Upper lobe of left lung (tissue), 4 donors: ENCODE measurements at regions not wholly inside any gene's neighbourhood (a gene's known extent, or its start where the extent isn't known, plus 50 kb on each side); places are given as distances from the start of the nearest gene placed in this dataset.

Experiments
- EP300 ChIP-seq, 4 donors: sonication (generic); formaldehyde crosslinking; IDR thresholded peaks; one replicate each; pipeline ENCODE4 v1.5.1; 2017; ENCODE audit warnings: antibody characterized with exemption in 4 of 4, control low read depth in 2 of 4
- POLR2A ChIP-seq, 4 donors: fragments of 450-650 bp; IDR thresholded peaks; one replicate each; pipeline ENCODE4 v1.5.1; 2016 to 2017; ENCODE audit warnings: antibody characterized with exemption in 4 of 4, mild to moderate bottlenecking in 2 of 4
- POLR2AphosphoS5 ChIP-seq, 2 donors: sonication (generic); formaldehyde crosslinking; IDR thresholded peaks; one replicate each; pipeline ENCODE4 v1.5.1; 2017; ENCODE audit warnings: antibody characterized with exemption in 2 of 2
- TF ChIP-seq, protein P1 (sequence below), 6 experiments: fragments of 450-650 bp in 4 of 6; fragments of 200-600 bp in 2 of 6; sonication (generic) in 2 of 6; IDR thresholded peaks; one replicate each; pipeline ENCODE4 v1.5.1; 2016 to 2019; ENCODE audit warnings: antibody characterized with exemption in 6 of 6

- TF ChIP-seq, protein P1, sequence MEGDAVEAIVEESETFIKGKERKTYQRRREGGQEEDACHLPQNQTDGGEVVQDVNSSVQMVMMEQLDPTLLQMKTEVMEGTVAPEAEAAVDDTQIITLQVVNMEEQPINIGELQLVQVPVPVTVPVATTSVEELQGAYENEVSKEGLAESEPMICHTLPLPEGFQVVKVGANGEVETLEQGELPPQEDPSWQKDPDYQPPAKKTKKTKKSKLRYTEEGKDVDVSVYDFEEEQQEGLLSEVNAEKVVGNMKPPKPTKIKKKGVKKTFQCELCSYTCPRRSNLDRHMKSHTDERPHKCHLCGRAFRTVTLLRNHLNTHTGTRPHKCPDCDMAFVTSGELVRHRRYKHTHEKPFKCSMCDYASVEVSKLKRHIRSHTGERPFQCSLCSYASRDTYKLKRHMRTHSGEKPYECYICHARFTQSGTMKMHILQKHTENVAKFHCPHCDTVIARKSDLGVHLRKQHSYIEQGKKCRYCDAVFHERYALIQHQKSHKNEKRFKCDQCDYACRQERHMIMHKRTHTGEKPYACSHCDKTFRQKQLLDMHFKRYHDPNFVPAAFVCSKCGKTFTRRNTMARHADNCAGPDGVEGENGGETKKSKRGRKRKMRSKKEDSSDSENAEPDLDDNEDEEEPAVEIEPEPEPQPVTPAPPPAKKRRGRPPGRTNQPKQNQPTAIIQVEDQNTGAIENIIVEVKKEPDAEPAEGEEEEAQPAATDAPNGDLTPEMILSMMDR (IDR thresholded peaks at IDR 0.05), result no peak
- TF ChIP-seq POLR2AphosphoS5 (IDR thresholded peaks at IDR 0.05) (no peak), POLR2A (IDR thresholded peaks at IDR 0.05) (no peak), EP300 (IDR thresholded peaks at IDR 0.05) (no peak)
These were observed 201.6 kb upstream of the SALL3 start for GRCh38 chr18:78777992-78778391.
